Ascending aorta (tissue), 2 donors: ENCODE measurements at regions not wholly inside any gene's neighbourhood (a gene's known extent, or its start where the extent isn't known, plus 50 kb on each side); places are given as distances from the start of the nearest gene placed in this dataset.

Source experiments
- DNase-seq, 2 donors: peaks; one replicate each; pipeline ENCODE4 v3.0.0-alpha.2; 2019; ENCODE audit warnings: low spot score in 2 of 2
- H3K27ac ChIP-seq, 2 donors: fragments of 200-600 bp; sonication (generic); one replicate each; pipeline ENCODE4 v1.5.1; 2016 to 2017; ENCODE audit warnings: mild to moderate bottlenecking in 1 of 2
- H3K27me3 ChIP-seq: fragments of 200-600 bp; sonication (generic); one replicate; pipeline ENCODE4 v1.5.1; 2017
- H3K36me3 ChIP-seq, 2 donors: fragments of 200-600 bp; sonication (generic); one replicate each; pipeline ENCODE4 v1.5.1; 2016
- H3K4me1 ChIP-seq, 2 donors: fragments of 200-600 bp; sonication (generic); one replicate each; pipeline ENCODE4 v1.5.1; 2016 to 2017; ENCODE audit warnings: mild to moderate bottlenecking in 1 of 2
- H3K4me3 ChIP-seq, 2 donors: fragments of 200-600 bp; sonication (generic); one replicate each; pipeline ENCODE4 v1.5.1; 2016 to 2017; ENCODE audit warnings: mild to moderate bottlenecking in 1 of 2
- H3K9me3 ChIP-seq, 2 donors: fragments of 200-600 bp; sonication (generic); one replicate each; pipeline ENCODE4 v1.5.1; 2016
- CTCF ChIP-seq, 3 experiments: fragments of 200-600 bp in 2 of 3; fragments of 450-650 bp in 1 of 3; sonication (generic) in 2 of 3; IDR thresholded peaks; one replicate each; pipeline ENCODE4 v1.5.1; 2016 to 2019; ENCODE audit warnings: antibody characterized with exemption in 3 of 3, mild to moderate bottlenecking in 1 of 3, moderate library complexity in 1 of 3
- intact Hi-C: fragments of 100-400 bp; cut with DNase I; formaldehyde crosslinking; loops from one replicate; pipeline ENCODE4 v1.15.1; 2023

- no peaks in the 10 kb centered on the region for H3K4me1 ChIP-seq
- no peak for TF ChIP-seq CTCF (IDR thresholded peaks at IDR 0.05)
- no peaks in the 10 kb centered on the region for H3K27me3 ChIP-seq
- no peak overlapping the region for H3K4me3 ChIP-seq
- no peak for DNase-seq
- no peaks in the 10 kb centered on the region for H3K36me3 ChIP-seq
- H3K9me3 ChIP-seq = no peaks in the 10 kb centered on the region
- H3K27ac ChIP-seq = no peak overlapping the region
- intact Hi-C loops = no loop called here
Measured at GRCh38 chr16:73916829-73917594, 379.6 kb upstream of the PSMD7 start.

- intact Hi-C loops = no loop called here
- Histone ChIP-seq H3K27me3 (no peaks in the 10 kb centered on the region), H3K27ac (no peak overlapping the region), H3K4me1 (no peaks in the 10 kb centered on the region), H3K9me3 (no peaks in the 10 kb centered on the region), H3K4me3 (no peak overlapping the region), H3K36me3 (no peaks in the 10 kb centered on the region)
- no peak for TF ChIP-seq CTCF (IDR thresholded peaks at IDR 0.05)
- DNase-seq = no peak
Measured at GRCh38 chr16:73915935-73916334, 380.7 kb upstream of the PSMD7 start.

- no peaks in the 10 kb centered on the region for H3K9me3 ChIP-seq
- DNase-seq = no peak
- no peak for TF ChIP-seq CTCF (IDR thresholded peaks at IDR 0.05)
- intact Hi-C loops = no loop called here
- no peak overlapping the region for H3K27ac ChIP-seq
- H3K36me3 ChIP-seq = no peaks in the 10 kb centered on the region
- H3K4me3 ChIP-seq = no peak overlapping the region
- H3K27me3 ChIP-seq = no peaks in the 10 kb centered on the region
- H3K4me1 ChIP-seq = no peaks in the 10 kb centered on the region
Measured at GRCh38 chr16:73915140-73915539, 381.5 kb upstream of the PSMD7 start.

GRCh38 chr16:73912850-73913249 is 383.8 kb upstream of the PSMD7 start:
- Histone ChIP-seq H3K4me3 (no peak overlapping the region), H3K36me3 (no peaks in the 10 kb centered on the region), H3K27me3 (no peaks in the 10 kb centered on the region), H3K27ac (no peak overlapping the region), H3K9me3 (no peaks in the 10 kb centered on the region), H3K4me1 (no peaks in the 10 kb centered on the region)
- no peak for DNase-seq
- intact Hi-C loops = no loop called here
- no peak for TF ChIP-seq CTCF (IDR thresholded peaks at IDR 0.05)

GRCh38 chr16:73912281-73912680 is 384.3 kb upstream of the PSMD7 start:
- Histone ChIP-seq H3K9me3 (no peaks in the 10 kb centered on the region), H3K27me3 (no peaks in the 10 kb centered on the region), H3K27ac (no peak overlapping the region), H3K36me3 (no peaks in the 10 kb centered on the region), H3K4me1 (no peaks in the 10 kb centered on the region), H3K4me3 (no peak overlapping the region)
- TF ChIP-seq CTCF (IDR thresholded peaks at IDR 0.05) = no peak
- DNase-seq = no peak
- intact Hi-C loops = no loop called here
